Epithelial cell of prostate (primary cell): ENCODE measurements at regions not wholly inside any gene's neighbourhood (a gene's known extent, or its start where the extent isn't known, plus 50 kb on each side); places are given as distances from the start of the nearest gene placed in this dataset.
"Not testable (repeated sequence)": the region's sequence is repeated elsewhere in the genome, so short reads cannot be mapped to it uniquely, and the experiment has no call there.

ENCODE experiments used
- DNase-seq: peaks from one replicate; pipeline ENCODE4 v3.0.0-alpha.2; 2011; ENCODE audit warnings: low read depth, low spot score
- H3K27ac ChIP-seq: fragments of 450-650 bp; 2 replicates; pipeline ENCODE4 v1.5.1; 2017; ENCODE audit warnings: mild to moderate bottlenecking

DNA sequence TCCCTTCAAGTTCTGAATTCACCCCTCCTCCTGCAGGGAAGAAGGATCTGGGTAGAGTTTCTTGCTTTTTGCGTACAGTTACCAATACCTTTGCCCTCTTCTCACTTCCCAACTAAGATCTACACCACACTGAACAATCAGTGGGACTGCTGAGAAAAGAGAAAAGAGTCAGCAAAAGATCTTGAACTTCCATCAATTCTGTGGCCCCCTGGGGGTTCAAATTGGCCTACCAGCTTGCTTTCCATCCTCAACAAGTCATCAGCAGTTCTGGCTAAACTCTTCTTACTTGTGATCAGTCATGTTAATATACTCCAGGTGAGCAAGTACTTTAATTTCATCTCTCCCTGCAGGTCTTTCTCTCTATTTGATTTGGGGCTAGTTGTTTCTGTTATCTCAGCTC, 739.3 kb upstream of the LRRTM4 start:
- no peak overlapping the region for H3K27ac ChIP-seq
- no peak for DNase-seq

DNA sequence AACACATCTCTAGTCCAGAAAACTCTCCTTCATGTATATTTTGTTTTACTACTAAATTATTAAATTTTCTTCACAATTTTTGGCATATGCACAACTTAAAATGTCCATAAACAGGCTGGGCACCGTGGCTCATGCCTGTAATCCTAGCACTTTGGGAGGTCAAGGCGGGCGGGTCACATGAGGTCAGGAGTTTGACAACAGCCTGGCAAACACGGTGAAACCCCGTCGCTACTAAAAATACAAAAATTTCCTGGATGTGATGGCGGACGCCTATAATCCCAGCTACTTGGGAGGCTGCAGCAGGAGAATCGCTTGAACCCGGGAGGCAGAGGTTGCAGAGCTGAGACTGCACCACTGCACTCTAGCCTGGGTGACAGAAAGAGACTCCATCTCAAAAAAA, 739.9 kb upstream of the LRRTM4 start:
- not testable (repeated sequence) for DNase-seq, H3K27ac ChIP-seq

DNA sequence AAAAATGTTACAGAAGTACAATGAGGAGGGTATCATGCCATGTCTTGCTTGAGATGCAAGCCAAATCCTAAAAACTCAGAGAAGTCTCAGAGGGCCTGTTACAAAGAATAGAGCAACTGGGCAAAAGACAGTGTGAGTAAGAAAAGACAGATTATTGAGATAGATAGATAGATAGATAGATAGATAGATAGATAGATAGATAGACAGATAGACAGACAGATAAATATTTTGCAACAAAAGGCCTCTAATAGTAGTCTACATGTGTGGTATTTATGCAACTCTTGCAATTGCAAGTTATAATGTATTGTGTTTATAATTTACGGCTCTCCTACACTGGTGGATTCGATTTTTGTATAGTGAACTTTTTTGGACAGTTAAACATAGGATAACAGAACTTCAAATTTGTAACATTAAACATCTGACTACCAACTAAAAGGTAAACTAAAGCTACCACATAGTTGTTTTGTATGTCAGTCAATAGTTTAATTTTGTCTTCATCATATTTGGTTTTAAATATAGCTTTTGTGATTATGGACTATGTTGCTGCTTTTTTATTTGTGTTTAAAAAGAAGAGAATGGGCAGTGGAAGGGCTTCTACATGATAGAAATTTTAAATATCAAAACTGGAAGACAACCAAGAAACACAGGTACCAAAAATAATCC, 740.7 kb upstream of the LRRTM4 start:
- no peak overlapping the region for H3K27ac ChIP-seq
- DNase-seq, result no peak

DNA sequence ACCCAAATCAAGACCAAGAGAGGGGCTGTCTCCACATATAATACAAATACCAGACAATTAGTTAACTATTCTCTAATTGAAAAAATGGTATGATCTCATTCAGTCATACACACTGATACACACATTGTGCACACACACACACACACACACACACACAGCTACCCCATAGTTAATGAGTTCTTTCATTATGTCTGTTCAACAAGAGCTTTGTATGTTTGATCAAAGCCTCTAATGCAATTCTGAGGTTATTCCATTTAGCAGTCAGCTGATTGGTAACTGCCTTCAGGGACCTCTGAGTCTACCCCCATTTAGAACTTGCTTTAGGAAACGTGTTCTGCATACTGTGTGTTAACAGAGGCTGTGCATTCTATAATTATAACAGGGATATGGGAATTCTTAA, 741.4 kb upstream of the LRRTM4 start:
- DNase-seq, result no peak
- H3K27ac ChIP-seq, result no peak overlapping the region

DNA sequence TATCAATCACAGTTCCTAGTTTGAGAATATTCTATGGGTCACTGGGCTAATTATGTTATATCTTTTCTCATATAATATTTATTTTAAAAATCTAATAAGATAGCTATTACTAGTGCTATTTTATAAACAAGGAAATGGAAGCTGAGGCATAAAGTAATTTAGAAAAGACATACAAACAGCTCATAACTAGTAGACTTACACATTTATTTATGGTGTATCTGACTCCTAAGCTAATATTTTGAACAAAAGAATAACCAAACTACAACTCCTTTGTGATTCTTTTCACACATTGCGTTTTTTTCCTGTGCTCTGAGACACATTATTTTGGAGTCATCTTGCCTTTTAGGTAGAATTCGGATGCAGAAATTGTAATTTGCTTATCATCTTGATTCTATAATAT, 742.0 kb upstream of the LRRTM4 start:
- no peak overlapping the region for H3K27ac ChIP-seq
- no peak for DNase-seq

DNA sequence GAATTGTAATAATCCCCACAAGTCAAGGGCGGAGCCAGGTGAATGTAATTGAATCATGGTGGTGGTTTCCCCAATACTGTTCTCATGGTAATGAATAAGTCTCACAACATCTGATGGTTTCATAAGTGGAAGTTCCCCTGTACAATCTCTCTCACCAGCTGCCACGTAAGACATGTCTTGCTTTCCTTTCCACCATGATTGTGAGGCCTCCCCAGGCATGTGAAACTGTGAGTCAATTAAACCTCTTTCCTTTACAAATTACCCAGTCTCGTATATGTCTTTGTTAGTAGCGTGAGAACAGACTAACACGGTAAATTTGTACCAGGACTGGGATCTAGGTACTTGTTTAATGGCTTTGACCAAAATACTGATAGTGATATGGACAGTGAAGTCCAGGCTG, 744.3 kb upstream of the REG3G start:
- no peak overlapping the region for H3K27ac ChIP-seq
- no peak for DNase-seq

DNA sequence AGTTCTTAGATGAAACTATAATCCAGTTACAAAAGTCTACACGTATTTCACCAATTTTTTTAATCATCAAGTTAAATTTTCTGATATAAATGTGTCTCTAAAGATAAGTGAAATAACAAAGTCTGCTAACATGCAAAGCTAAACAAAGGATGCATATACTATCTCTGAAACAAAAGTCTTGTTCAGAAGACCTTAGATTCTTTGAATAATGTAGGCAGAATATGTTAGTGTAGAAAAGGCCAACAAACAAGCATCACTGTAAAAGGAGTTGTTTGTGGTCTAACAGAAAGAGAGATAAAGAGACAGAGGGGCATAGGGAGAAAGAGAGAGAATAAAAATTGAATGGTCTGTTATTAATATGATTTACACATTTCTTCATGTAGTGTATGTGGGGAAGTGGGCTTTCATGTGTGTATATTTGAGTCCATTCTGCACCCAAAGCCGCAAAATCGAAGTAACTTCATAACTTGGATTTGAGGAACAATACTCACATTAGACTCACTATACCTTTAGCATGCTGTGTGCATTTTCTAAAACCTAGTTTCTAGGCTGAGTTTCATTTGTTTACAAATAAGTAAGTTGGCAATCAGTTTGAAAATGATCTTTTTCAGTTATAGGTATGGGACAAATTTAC, 734.8 kb upstream of the REG3G start:
- H3K27ac ChIP-seq, result no peak overlapping the region
- DNase-seq, result no peak

DNA sequence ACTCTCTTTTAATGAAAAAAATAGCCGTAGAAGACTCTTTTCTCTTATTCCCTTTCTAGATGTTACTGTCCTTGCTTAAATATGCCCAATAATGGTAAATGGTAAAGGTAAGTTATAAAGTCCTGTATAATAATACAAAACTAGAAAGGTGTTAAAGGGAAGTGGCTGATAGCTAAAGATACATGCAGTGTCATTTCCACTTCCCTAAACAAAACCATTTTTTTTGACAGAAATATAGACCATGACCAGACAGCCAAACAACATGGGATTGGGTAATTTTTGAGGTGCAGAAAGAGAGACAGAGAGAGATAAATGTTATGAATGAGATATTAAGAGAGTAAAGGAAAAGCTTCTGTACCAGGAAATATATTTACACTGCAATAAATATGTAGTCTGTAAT, 731.7 kb upstream of the REG3G start:
- no peak overlapping the region for H3K27ac ChIP-seq
- no peak for DNase-seq

DNA sequence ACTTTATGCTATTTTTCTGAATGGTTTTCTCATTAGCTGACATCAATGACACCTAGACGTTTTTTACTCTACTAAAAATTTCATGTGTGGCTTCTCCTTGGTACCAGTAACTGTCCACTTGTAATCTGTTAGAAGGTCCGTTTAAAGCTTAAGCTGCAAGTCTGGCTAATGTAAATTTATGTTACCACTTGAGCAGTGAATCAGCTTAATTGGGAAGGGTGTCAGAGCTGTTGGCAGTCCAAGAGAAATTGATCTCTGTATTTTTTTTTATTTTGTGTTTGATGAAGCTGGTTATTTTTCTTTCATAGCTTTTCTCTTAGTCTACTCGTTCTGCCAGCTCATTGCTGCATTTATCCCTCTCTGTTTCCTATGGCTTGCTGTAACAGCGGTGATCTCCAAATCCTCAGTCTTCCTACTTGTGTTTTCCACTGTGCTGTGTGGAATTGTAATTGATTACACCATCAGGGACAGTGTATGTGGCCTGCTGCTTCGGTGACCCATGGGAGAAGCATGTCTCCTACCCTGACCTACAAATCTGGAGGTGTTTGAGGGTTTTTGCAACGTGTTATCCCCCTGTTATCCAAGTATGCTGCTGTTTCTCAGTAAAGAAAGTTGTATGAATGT, 724.2 kb upstream of the REG3G start:
- no peak for DNase-seq
- no peak overlapping the region for H3K27ac ChIP-seq

DNA sequence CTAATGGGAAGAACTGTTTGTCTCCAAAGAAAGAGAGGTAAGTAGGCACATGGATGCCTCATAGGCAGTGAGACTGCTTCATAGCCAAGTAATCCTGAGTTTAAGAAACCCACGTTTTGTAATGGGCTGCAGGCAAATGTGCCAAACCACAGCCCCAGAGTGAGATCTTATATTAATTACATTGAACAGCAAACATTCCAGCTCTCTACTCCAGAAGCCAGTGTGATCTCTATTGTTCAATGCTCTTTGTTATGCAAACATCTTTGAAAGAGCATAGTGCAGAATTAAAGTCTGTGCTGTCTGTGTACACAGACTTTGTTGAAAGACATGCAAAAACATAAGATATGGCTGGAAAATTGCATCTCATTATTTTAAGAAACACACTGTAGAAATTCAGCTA, 720.8 kb upstream of the REG3G start:
- no peak overlapping the region for H3K27ac ChIP-seq
- no peak for DNase-seq

DNA sequence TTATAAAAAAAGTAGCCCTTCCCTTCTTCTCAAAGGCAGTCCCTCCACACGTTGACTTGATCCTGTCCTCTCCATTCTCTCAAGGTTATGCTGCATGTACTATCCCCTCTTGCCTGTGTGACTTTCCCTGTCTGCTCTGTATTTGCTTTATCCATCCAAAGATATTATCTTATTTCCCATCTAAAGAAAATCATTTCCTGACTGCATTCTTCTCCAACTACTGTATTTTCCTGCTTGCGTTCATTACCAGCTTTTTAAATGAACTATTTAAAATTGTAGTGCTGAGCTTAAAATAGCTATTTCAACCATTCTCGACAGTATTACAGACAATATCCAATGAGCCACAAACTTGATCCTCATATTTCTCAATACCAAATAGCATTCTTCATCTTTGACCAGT, 716.0 kb upstream of the REG3G start:
- DNase-seq, result no peak
- no peak overlapping the region for H3K27ac ChIP-seq

DNA sequence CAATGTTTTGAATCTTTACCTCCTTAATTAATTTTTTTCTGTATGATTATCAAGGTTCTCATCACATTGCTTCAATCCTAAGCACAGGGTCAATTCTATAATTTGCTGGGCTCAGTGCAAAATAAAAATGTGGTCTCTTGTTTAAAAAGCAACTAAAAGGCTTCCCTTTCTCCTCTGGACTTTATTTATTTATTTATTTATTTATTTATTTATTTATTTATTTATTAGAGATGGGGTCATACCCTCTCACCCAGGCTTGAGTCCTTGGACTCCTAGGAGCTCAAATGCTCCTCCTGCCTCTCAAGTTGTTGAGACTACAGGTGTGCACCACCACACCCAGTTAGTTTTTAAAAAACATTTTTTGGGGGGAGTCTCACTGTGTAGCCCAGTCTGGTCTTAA, 710.1 kb upstream of the REG3G start:
- DNase-seq, result no peak
- H3K27ac ChIP-seq, result no peak overlapping the region

DNA sequence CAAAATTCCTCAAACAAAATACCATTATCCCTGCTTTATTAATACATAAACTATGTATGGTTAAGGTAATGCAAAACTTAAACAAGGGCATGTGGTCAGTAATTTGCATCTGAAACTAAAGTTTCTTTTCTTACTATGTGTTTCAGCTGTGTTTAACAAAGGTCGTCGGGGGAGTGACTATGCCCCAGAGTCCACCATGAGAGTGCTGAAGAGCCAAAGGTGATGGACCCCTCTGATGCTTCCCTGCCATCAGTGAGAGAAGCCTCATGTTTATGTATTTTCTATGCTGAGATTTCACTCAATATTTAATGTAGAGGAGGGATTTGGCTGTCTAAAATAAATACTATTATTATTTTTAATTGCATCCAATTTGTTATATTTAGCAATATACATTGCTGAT, 707.2 kb upstream of the REG3G start:
- no peak for DNase-seq
- H3K27ac ChIP-seq, result no peak overlapping the region

DNA sequence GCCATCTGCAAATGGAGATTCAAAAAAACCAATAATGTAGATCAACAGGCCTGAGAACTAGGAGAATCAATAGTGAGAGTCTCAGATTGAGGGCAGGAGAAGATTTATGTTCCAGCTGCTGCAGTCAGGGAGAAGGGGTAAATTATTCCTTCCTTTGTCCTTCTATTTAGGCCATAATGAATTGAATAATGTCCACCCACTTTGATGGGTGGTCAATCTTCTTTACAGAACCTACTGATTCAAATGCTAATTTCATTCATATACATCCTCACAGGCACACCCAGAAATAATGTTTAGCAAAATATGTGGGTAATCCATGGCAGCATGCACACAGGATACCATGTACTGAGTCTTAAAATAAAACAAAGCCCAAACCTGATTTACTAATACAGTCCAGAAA, 695.3 kb upstream of the REG3G start:
- no peak overlapping the region for H3K27ac ChIP-seq
- DNase-seq, result no peak

DNA sequence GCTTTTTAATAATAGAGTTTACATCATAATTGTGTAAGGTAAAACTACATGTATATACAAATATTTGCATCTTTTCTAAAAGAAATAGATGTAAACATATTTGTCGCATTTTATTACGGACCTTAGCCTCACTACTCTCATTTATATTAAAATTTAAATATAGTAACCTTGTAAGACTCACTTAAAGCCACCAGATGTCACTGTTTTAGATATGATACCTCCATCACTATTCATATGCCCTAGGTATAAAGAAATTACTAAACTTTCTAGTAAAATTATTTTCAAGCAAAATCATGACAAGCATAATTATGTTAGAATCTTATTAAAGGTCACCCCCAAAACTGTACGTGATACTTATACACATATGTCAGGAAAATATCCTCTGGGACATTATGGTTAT, 674.3 kb upstream of the REG3G start:
- H3K27ac ChIP-seq, result no peak overlapping the region
- DNase-seq, result no peak

DNA sequence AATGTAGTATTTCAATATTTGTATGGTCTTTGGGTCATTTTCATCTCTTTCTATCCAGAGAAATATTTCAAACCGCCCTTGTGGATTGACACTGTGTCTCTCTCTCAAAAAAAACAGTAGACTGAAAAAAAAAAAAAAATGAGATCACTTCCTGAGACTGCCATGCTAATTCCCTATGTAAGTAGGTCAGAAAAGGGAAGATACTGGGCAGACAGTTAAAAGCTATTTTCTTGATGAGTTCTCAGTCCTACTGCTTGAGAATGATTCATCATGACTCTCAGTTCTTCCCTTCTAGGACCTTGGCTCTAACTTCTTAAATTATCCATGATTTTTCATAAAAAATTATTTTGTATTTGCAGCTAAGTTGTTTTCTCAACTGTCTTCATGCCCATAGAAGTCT, 672.3 kb upstream of the REG3G start:
- H3K27ac ChIP-seq, result no peak overlapping the region
- DNase-seq, result no peak

DNA sequence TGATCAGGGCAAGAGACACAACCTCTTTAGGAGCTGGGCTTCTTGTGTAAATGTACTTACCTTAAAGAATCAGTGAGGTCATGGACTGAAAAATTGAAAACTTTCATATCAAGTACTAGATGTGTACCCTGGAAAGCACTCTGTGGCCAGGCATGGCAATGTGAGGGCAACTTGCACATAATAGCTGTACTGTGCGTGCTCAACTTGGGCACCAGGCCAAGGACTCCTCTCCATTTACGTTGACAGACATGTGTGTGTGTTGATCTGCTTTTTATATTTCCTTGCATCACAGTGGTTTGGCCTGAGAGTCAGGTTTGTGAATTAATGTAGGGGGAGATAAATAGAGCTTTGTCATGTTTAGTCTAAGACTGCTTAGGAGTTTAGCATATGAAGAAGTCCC, 669.5 kb upstream of the REG3G start:
- H3K27ac ChIP-seq, result no peak overlapping the region
- DNase-seq, result no peak

DNA sequence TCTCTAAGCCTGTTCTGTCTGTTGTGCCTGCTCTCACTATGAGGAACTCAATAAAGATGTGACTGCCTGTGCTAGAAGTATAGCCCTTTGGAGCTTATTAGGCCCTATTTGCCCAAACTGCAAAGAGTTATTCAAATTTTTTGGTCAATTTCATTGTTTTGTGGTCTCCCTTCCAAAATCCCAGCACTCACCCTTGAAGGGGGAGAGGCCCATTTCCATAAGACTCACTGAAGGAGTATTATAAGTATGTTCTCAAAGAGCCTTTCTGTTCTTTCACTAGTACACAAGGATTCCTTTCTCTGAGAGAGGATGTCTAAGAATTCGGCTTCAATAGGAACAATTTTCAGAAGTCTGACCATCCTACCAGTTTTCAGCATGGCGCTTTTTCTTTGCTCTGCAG, 641.9 kb upstream of the REG3G start:
- DNase-seq, result no peak
- no peak overlapping the region for H3K27ac ChIP-seq

DNA sequence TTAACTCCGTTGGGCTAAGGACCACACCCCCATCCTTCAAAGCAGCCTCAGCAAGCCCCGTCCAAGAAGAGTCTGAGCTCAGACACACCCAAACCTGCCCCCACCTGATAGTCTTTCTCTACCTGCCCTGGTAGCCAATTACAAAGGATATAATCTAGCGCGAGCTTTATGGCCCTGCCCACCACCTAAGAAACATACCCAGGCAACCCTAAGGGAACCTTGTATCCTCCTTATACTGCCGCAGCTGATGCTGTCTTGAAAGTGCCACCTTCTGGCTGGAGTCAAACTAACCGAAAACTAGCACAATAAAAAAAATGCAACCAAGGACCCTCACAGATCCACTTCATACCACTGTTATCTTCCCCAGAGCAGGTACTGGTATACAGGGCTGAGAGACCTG, 628.3 kb upstream of the REG3G start:
- H3K27ac ChIP-seq, result no peak overlapping the region
- DNase-seq, result no peak

DNA sequence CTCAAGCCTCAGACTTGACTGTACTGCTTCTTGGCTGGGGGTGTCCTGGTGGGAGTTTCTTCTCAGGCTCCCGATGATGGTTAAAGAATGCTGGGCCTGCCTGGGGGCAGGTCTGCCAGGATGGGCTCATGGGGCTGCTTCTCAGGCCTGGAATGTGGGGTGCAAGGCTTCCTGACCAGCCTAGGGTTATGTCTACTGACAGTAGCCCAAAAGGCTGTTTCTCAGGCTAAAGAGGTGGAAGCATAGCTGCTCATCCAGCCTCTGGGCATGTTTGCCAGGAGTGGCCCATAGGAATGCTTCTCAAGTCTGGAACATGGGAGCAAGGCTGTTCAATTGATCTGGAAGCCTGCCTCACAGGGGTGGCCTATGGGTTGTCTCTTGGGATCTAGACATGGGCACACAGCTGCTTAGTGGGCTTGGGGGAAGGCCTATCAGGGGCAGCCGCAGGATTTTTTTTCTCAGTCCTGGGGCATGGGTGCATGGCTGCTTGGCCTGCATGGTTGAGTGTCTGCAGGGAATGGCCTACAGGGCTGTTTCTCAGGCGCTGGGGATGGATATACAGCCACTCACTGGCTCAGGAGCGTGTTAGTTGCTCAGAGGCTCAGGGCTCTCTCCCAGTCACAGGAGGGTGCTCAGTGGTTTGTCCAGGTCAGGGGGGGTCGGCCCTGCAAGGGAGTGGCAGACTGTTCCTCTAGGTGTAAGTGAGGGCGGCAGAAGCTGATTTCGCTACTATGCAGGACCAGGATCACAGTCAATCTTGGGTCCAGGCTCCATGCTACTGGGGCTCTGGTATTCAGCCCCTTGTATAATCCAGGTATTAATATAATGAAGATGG, 617.3 kb upstream of the REG3G start:
- H3K27ac ChIP-seq, result no peak overlapping the region
- DNase-seq, result no peak

DNA sequence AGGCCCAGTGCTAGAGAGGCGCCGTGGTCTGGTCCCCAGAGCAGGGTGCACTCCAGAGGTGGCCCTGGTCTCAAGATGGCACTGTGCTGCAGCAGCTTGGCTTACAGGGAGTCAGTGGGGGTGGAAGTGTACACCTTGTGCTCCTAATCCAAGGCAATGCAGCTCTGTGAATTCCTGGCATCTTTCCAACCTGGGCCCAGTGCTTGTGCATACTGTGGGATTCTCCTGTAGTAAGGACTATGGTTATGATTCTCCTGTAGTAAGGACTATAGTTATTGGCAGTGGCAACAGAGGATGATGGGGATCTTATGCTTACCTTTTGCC, 616.7 kb upstream of the REG3G start:
- no peak for DNase-seq
- no peak overlapping the region for H3K27ac ChIP-seq
